H9 (cell line): ENCODE measurements at regions not wholly inside any gene's neighbourhood (a gene's known extent, or its start where the extent isn't known, plus 50 kb on each side); places are given as distances from the start of the nearest gene placed in this dataset.
"Not testable (repeated sequence)": the region's sequence is repeated elsewhere in the genome, so short reads cannot be mapped to it uniquely, and the experiment has no call there.

Experiments used
- DNase-seq: peaks from one replicate; pipeline ENCODE4 v3.0.0-alpha.2; 2017
- H2AFZ ChIP-seq: one replicate; pipeline ENCODE4 v1.6.1; 2013; ENCODE audit warnings: mild to moderate bottlenecking, low read length, control low read depth, moderate library complexity
- H2AK5ac ChIP-seq: 2 replicates; pipeline ENCODE4 v1.6.1; 2013; ENCODE audit warnings: low read length, control low read depth, mixed read lengths; ENCODE audit not compliant: insufficient read length
- H2BK120ac ChIP-seq: one replicate; pipeline ENCODE4 v1.6.1; 2013; ENCODE audit warnings: low read depth, mild to moderate bottlenecking, low read length, control low read depth, inconsistent platforms; ENCODE audit not compliant: poor library complexity, severe bottlenecking
- H2BK12ac ChIP-seq: 2 replicates; pipeline ENCODE4 v1.6.1; 2013; ENCODE audit warnings: low read length, control low read depth, mixed read lengths, low read depth; ENCODE audit not compliant: insufficient read length
- H2BK15ac ChIP-seq: 2 replicates; pipeline ENCODE4 v1.6.1; 2013; ENCODE audit warnings: low read depth, low read length, control low read depth
- H2BK20ac ChIP-seq: one replicate; pipeline ENCODE4 v1.6.1; 2013; ENCODE audit warnings: low read depth, mild to moderate bottlenecking, low read length, control low read depth, inconsistent platforms; ENCODE audit not compliant: poor library complexity, severe bottlenecking
- H2BK5ac ChIP-seq: 2 replicates; pipeline ENCODE4 v1.6.1; 2013; ENCODE audit warnings: low read length, control low read depth, mixed read lengths; ENCODE audit not compliant: insufficient read length
- H3K14ac ChIP-seq: 2 replicates; pipeline ENCODE4 v1.6.1; 2013; ENCODE audit warnings: low read length, control low read depth; ENCODE audit not compliant: insufficient read depth
- H3K18ac ChIP-seq: 2 replicates; pipeline ENCODE4 v1.6.1; 2013; ENCODE audit warnings: low read depth, mild to moderate bottlenecking, mixed read lengths, low read length, control low read depth; ENCODE audit not compliant: insufficient read length
- H3K23ac ChIP-seq: 2 replicates; pipeline ENCODE4 v1.6.1; 2013; ENCODE audit warnings: low read length, control low read depth, mixed read lengths, low read depth; ENCODE audit not compliant: insufficient read length
- H3K23me2 ChIP-seq: 2 replicates; pipeline ENCODE4 v1.6.1; 2013; ENCODE audit warnings: low read depth, mild to moderate bottlenecking, mixed read lengths, low read length, control low read depth; ENCODE audit not compliant: insufficient read length, poor library complexity, severe bottlenecking
- H3K27ac ChIP-seq: 2 replicates; pipeline ENCODE4 v1.5.1; 2013; ENCODE audit warnings: low read length, control low read depth, mixed read lengths, low read depth; ENCODE audit not compliant: insufficient read length
- H3K27me3 ChIP-seq: 2 replicates; pipeline ENCODE4 v1.6.1; 2013; ENCODE audit warnings: low read length, control low read depth, inconsistent platforms; ENCODE audit not compliant: insufficient read depth
- H3K4ac ChIP-seq: 2 replicates; pipeline ENCODE4 v1.6.1; 2013; ENCODE audit warnings: low read depth, mild to moderate bottlenecking, control low read depth, inconsistent platforms, low read length, moderate library complexity
- H3K4me1 ChIP-seq: 2 replicates; pipeline ENCODE4 v1.6.1; 2013; ENCODE audit warnings: low read length, control low read depth, inconsistent platforms; ENCODE audit not compliant: insufficient read depth
- H3K4me2 ChIP-seq: 2 replicates; pipeline ENCODE4 v1.6.1; 2013; ENCODE audit warnings: low read length, control low read depth, mixed read lengths; ENCODE audit not compliant: insufficient read length, insufficient read depth
- H3K56ac ChIP-seq: 2 replicates; pipeline ENCODE4 v1.6.1; 2013; ENCODE audit warnings: low read depth, mild to moderate bottlenecking, mixed read lengths, low read length, control low read depth; ENCODE audit not compliant: insufficient read length
- H3K79me1 ChIP-seq: 2 replicates; pipeline ENCODE4 v1.6.1; 2013; ENCODE audit warnings: low read depth, mild to moderate bottlenecking, moderate library complexity, low read length, control low read depth, inconsistent platforms; ENCODE audit not compliant: insufficient read depth, poor library complexity, severe bottlenecking
- H3K79me2 ChIP-seq: 2 replicates; pipeline ENCODE4 v1.6.1; 2013; ENCODE audit warnings: low read length, control low read depth, inconsistent platforms; ENCODE audit not compliant: insufficient read depth
- H3K9ac ChIP-seq: 2 replicates; pipeline ENCODE4 v1.6.1; 2013; ENCODE audit warnings: low read length, control low read depth, mixed read lengths; ENCODE audit not compliant: insufficient read length; ENCODE audit errors: extremely low read depth
- H3K9me3 ChIP-seq: one replicate; pipeline ENCODE4 v1.6.1; 2013; ENCODE audit warnings: low read depth, low read length, inconsistent platforms; ENCODE audit not compliant: control insufficient read depth
- H3T11ph ChIP-seq: one replicate; pipeline ENCODE4 v1.6.1; 2013; ENCODE audit warnings: mild to moderate bottlenecking, low read length, control low read depth, inconsistent platforms
- H4K20me1 ChIP-seq: one replicate; pipeline ENCODE4 v1.6.1; 2013; ENCODE audit not compliant: control insufficient read depth, insufficient read length, insufficient read depth
- H4K5ac ChIP-seq: 2 replicates; pipeline ENCODE4 v1.6.1; 2013; ENCODE audit warnings: low read depth, mild to moderate bottlenecking, mixed read lengths, low read length, control low read depth; ENCODE audit not compliant: insufficient read length
- H4K8ac ChIP-seq: replicated peaks from 2 replicates; pipeline ENCODE4 v1.6.1; 2013; ENCODE audit warnings: low read length, control low read depth, mixed read lengths, low read depth; ENCODE audit not compliant: insufficient read length
- H4K91ac ChIP-seq: 2 replicates; pipeline ENCODE4 v1.6.1; 2013; ENCODE audit warnings: low read depth, mild to moderate bottlenecking, moderate library complexity, mixed read lengths, low read length, control low read depth; ENCODE audit not compliant: insufficient read length
- H3K27ac Mint-ChIP-seq, 3 experiments: 2 replicates in 2 of 3; 3 replicates in 1 of 3; pipeline ENCODE4 v1.8.0; 2020 to 2021; ENCODE audit warnings: mixed read lengths in 3 of 3, mild to moderate bottlenecking in 1 of 3, moderate library complexity in 1 of 3
- H3K27me3 Mint-ChIP-seq: 2 replicates; pipeline ENCODE4 v1.8.0; 2021; ENCODE audit warnings: low read depth, mild to moderate bottlenecking, moderate library complexity, mixed read lengths
- H3K36me3 Mint-ChIP-seq, 3 experiments: 2 replicates in 2 of 3; 3 replicates in 1 of 3; pipeline ENCODE4 v1.8.0; 2020 to 2021; ENCODE audit warnings: low read depth in 3 of 3, mixed read lengths in 3 of 3; ENCODE audit not compliant: insufficient read depth in 1 of 3
- H3K4me1 Mint-ChIP-seq, 2 experiments: 2 replicates each; pipeline ENCODE4 v1.8.0; 2020; ENCODE audit warnings: mixed read lengths in 2 of 2
- H3K4me3 Mint-ChIP-seq, 2 experiments: 2 replicates in 1 of 2; 3 replicates in 1 of 2; pipeline ENCODE4 v1.8.0; 2020 to 2021; ENCODE audit warnings: mild to moderate bottlenecking in 2 of 2, mixed read lengths in 2 of 2, moderate library complexity in 1 of 2
- H3K9me3 Mint-ChIP-seq, 2 experiments: 2 replicates in 1 of 2; 3 replicates in 1 of 2; pipeline ENCODE4 v1.8.0; 2020; ENCODE audit warnings: mild to moderate bottlenecking in 2 of 2, mixed read lengths in 2 of 2, moderate library complexity in 1 of 2
- WGBS: extraction: QIAGEN DNeasy Blood & Tissue Kit; methylation state at CpG from one replicate; pipeline ENCODE4 v1.1.7; 2013; ENCODE audit warnings: missing lambda C conversion rate, low lambda C conversion rate, mixed read lengths; ENCODE audit not compliant: insufficient read length; ENCODE audit errors: extremely low coverage; 5-methylcytosine and 5-hydroxymethylcytosine counted together

DNA sequence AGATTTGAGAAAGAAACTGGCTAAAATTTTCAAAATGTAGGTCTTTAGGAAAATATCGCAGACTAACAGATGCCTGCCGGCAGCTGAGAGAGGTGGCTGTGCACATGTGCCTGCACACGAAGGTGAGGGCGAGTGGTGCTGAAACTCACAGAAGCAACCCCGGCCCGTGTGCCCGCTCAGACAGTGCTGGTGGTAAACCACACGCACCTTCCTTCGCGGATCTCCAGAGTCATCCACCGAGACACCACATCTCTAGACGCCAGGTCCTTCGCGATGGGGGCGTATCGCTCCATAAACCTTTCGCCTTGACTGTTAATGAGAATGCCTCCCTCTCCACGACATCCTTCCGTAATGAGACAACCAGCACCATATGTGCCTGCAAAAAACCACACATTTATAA, 68.5 kb upstream of the TNK2 start:
- not testable (repeated sequence) for H3K23ac ChIP-seq, H3K27me3 ChIP-seq, H2AK5ac ChIP-seq, H3K27ac Mint-ChIP-seq, H3K56ac ChIP-seq, H3K27me3 Mint-ChIP-seq, H3T11ph ChIP-seq, H3K4ac ChIP-seq, H3K4me3 Mint-ChIP-seq, H3K79me1 ChIP-seq, H3K9ac ChIP-seq, DNase-seq, H3K18ac ChIP-seq, H3K14ac ChIP-seq, H3K4me2 ChIP-seq, H3K27ac ChIP-seq, H3K9me3 ChIP-seq, H2BK20ac ChIP-seq, H3K4me1 Mint-ChIP-seq, H3K4me1 ChIP-seq, H4K91ac ChIP-seq, H3K79me2 ChIP-seq, H2AFZ ChIP-seq, H2BK15ac ChIP-seq, H4K20me1 ChIP-seq, H2BK12ac ChIP-seq, H3K9me3 Mint-ChIP-seq, H2BK5ac ChIP-seq, H4K8ac ChIP-seq, H2BK120ac ChIP-seq, H4K5ac ChIP-seq, H3K23me2 ChIP-seq
- WGBS: no CpG with 5 or more reads among the region's 19 CpGs
- peaks cover 6 to 35% (median 31%) of the 10 kb centered on the region in 3 experiments; a peak in 6 of 7 replicates for H3K36me3 Mint-ChIP-seq

DNA sequence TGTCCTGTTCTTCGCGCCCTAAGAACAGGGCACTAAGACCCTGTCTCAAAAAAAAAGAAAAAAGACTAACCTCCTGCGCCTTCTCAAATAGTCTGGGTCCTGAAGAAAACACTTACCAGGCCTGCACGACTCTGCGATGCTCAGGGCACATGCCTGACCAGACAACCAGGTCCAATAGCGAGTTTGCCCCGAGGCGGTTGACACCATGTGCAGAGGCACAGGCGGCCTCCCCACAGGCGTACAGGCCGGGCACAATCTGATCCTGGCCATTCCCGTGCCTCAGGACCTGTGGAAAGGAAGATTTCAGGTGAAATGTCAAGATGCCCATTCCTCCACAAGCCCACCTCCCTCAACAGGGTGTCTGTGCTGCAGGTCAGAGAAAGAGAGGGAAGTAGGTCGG, 65.9 kb upstream of the TNK2 start:
- H3K23ac ChIP-seq, H3K79me2 ChIP-seq, DNase-seq, H3K27ac Mint-ChIP-seq, H2AK5ac ChIP-seq, H2AFZ ChIP-seq, H3K9me3 ChIP-seq, H3K27me3 Mint-ChIP-seq, H3K4ac ChIP-seq, H4K5ac ChIP-seq, H3K4me2 ChIP-seq, H3K27me3 ChIP-seq, H2BK12ac ChIP-seq, H3K14ac ChIP-seq, H2BK5ac ChIP-seq, H3K4me3 Mint-ChIP-seq, H4K91ac ChIP-seq, H3K23me2 ChIP-seq, H2BK15ac ChIP-seq, H4K8ac ChIP-seq, H3K9ac ChIP-seq, H3K4me1 Mint-ChIP-seq, H2BK20ac ChIP-seq, H3K4me1 ChIP-seq, H3K9me3 Mint-ChIP-seq, H2BK120ac ChIP-seq, H3K27ac ChIP-seq, H4K20me1 ChIP-seq, H3K79me1 ChIP-seq, H3T11ph ChIP-seq, H3K18ac ChIP-seq, H3K56ac ChIP-seq: not testable (repeated sequence)
- H3K36me3 Mint-ChIP-seq: peaks cover 22 to 49% (median 47%) of the 10 kb centered on the region in 3 experiments
- no CpG with 5 or more reads among the region's 13 CpGs for WGBS
